Fibroblast of lung (primary cell): ENCODE measurements at regions not wholly inside any gene's neighbourhood (a gene's known extent, or its start where the extent isn't known, plus 50 kb on each side); places are given as distances from the start of the nearest gene placed in this dataset.

Source experiments
- DNase-seq, 2 donors: peaks; one replicate each; pipeline versions ENCODE4 v3.0.0 to v3.0.0-alpha.2; 2010; ENCODE audit warnings: low read depth in 2 of 2
- H2AFZ ChIP-seq: 2 replicates; pipeline ENCODE4 v1.5.1; 2012; ENCODE audit warnings: low read length, control low read depth, inconsistent platforms
- H3K27ac ChIP-seq: 2 replicates; pipeline ENCODE4 v1.5.1; 2011; ENCODE audit warnings: low read length, control low read depth; ENCODE audit not compliant: insufficient read depth
- H3K27me3 ChIP-seq: 2 replicates; pipeline ENCODE4 v1.5.1; 2011; ENCODE audit warnings: mild to moderate bottlenecking, low read length; ENCODE audit not compliant: control insufficient read depth, insufficient read depth
- H3K36me3 ChIP-seq: 2 replicates; pipeline ENCODE4 v1.5.1; 2011; ENCODE audit warnings: low read length; ENCODE audit not compliant: control insufficient read depth, insufficient read depth
- H3K4me1 ChIP-seq: 2 replicates; pipeline ENCODE4 v1.5.1; 2011; ENCODE audit warnings: low read length; ENCODE audit not compliant: control insufficient read depth, insufficient read depth; ENCODE audit errors: extremely low read depth
- H3K4me2 ChIP-seq: 2 replicates; pipeline ENCODE4 v1.5.1; 2011; ENCODE audit warnings: low read length, control low read depth; ENCODE audit not compliant: insufficient read depth; ENCODE audit errors: extremely low read depth
- H3K4me3 ChIP-seq, 4 experiments: fragments of 200-600 bp in 1 of 4; sonication (generic) in 1 of 4; replicated peaks in 1 of 4; 2 replicates each; pipeline ENCODE4 v1.5.1; 2011 to 2016; ENCODE audit warnings: low read length in 4 of 4, low read depth in 3 of 4, mild to moderate bottlenecking in 3 of 4, control low read depth in 2 of 4, inconsistent platforms in 1 of 4, mixed read lengths in 1 of 4; ENCODE audit not compliant: insufficient read depth in 1 of 4; ENCODE audit errors: control extremely low read depth in 1 of 4
- H3K79me2 ChIP-seq: 2 replicates; pipeline ENCODE4 v1.5.1; 2012; ENCODE audit warnings: mild to moderate bottlenecking, low read length, inconsistent platforms; ENCODE audit not compliant: control insufficient read depth, insufficient read depth
- H3K9ac ChIP-seq: 2 replicates; pipeline ENCODE4 v1.5.1; 2011; ENCODE audit warnings: mild to moderate bottlenecking, low read length, control low read depth; ENCODE audit not compliant: insufficient read depth
- H3K9me3 ChIP-seq: 2 replicates; pipeline ENCODE4 v1.5.1; 2012; ENCODE audit warnings: low read depth, low read length; ENCODE audit not compliant: control insufficient read depth, insufficient read depth
- H4K20me1 ChIP-seq: 2 replicates; pipeline ENCODE4 v1.5.1; 2011; ENCODE audit warnings: low read length; ENCODE audit not compliant: control insufficient read depth, insufficient read depth; ENCODE audit errors: extremely low read depth
- EZH2 ChIP-seq: IDR thresholded peaks from 2 replicates; pipeline ENCODE4 v1.5.1; 2012; ENCODE audit warnings: low read length, control low read depth, mild to moderate bottlenecking; ENCODE audit errors: missing control alignments
- TF ChIP-seq, protein P1 (sequence below), 2 donors: IDR thresholded peaks in 1 of 2; conservative IDR thresholded peaks in 1 of 2; 1 replicate in 1 of 2; 2 replicates in 1 of 2; pipeline ENCODE4 v1.5.1; 2011 to 2012; ENCODE audit warnings: low read length in 2 of 2, control low read depth in 1 of 2, inconsistent platforms in 1 of 2, low read depth in 1 of 2, mild to moderate bottlenecking in 1 of 2

DNA sequence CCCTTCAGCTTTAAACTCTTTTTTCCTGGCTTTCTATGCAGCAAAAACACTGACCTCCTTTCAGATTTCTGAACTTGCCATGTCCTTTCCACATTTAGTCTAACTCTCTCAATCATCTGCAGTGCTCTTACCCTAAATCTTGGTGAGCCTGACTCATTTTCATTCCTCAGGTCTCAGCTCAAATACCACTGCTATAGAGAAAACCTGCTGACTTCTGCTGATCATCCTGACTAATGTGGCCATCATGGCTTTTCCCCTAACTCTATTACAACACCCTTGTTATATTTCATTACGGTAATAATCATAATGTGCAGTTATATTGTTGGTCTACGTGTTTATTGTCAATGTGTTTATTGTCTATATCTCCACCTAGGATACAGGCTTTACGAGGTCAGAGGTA is 207.3 kb upstream of the OR4E1 start:
- Histone ChIP-seq H2AFZ (no peak overlapping the region), H3K4me1 (no peaks in the 10 kb centered on the region), H3K9ac (no peak overlapping the region), H3K36me3 (no peaks in the 10 kb centered on the region), H3K9me3 (no peaks in the 10 kb centered on the region), H3K27me3 (no peaks in the 10 kb centered on the region), H4K20me1 (no peaks in the 10 kb centered on the region), H3K4me3 (no peak overlapping the region), H3K27ac (no peak overlapping the region), H3K79me2 (no peaks in the 10 kb centered on the region), H3K4me2 (no peak overlapping the region)
- TF ChIP-seq EZH2 = no peak
- TF ChIP-seq, protein P1, sequence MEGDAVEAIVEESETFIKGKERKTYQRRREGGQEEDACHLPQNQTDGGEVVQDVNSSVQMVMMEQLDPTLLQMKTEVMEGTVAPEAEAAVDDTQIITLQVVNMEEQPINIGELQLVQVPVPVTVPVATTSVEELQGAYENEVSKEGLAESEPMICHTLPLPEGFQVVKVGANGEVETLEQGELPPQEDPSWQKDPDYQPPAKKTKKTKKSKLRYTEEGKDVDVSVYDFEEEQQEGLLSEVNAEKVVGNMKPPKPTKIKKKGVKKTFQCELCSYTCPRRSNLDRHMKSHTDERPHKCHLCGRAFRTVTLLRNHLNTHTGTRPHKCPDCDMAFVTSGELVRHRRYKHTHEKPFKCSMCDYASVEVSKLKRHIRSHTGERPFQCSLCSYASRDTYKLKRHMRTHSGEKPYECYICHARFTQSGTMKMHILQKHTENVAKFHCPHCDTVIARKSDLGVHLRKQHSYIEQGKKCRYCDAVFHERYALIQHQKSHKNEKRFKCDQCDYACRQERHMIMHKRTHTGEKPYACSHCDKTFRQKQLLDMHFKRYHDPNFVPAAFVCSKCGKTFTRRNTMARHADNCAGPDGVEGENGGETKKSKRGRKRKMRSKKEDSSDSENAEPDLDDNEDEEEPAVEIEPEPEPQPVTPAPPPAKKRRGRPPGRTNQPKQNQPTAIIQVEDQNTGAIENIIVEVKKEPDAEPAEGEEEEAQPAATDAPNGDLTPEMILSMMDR (conservative IDR thresholded peaks at IDR 0.05 in 1 of 2, IDR thresholded peaks at IDR 0.05 in 1 of 2; ENCODE audit: low read depth in 1 of 2, low read length in 2 of 2) = no peak
- no peak for DNase-seq

DNA sequence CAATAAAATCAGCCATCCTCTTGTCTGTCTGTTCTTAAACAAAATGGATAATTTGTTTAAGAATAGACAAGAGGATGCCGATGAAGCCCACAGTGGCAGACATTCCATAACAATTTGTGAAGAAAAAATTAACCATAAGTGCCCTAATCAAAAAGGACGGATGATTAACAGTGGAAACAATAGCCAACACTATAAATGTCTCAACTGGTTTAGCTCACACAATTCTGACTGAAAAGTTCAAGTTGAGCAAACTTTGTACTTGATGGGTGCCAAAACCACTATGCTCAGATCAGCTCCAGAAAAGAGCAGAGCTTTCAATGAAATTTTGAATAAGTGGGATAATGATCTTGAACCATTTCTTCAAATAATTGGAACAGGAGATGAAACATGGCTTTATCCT is 202.2 kb upstream of the OR4E1 start:
- Histone ChIP-seq H4K20me1 (no peaks in the 10 kb centered on the region), H3K9ac (no peak overlapping the region), H3K4me2 (no peak overlapping the region), H3K79me2 (no peaks in the 10 kb centered on the region), H3K36me3 (no peaks in the 10 kb centered on the region), H3K4me1 (no peaks in the 10 kb centered on the region), H3K4me3 (no peak overlapping the region), H3K9me3 (no peaks in the 10 kb centered on the region), H3K27me3 (no peaks in the 10 kb centered on the region), H2AFZ (no peak overlapping the region), H3K27ac (no peak overlapping the region)
- TF ChIP-seq EZH2 = no peak
- TF ChIP-seq, protein P1 (conservative IDR thresholded peaks at IDR 0.05 in 1 of 2, IDR thresholded peaks at IDR 0.05 in 1 of 2; ENCODE audit: low read depth in 1 of 2, low read length in 2 of 2) = no peak
- no peak for DNase-seq

DNA sequence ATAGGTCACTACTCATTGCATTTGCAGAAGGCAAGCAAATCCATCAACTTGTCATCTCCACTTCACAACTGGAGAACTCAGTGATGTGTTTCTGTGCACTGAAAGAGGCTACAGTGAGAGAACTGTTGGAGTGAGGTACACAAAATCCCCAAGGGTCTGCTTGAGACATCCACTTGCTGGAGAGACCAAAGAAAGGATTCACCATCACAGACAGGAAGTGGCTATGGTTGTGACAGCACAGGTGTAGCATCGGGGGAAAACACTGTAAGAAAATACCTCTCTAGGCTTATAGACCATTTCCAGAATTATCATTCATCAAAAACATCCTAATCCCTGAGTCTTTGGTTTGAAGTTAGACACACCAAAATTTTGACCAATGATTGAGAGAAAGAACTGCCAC is 201.3 kb upstream of the OR4E1 start:
- Histone ChIP-seq H3K9ac (no peak overlapping the region), H3K36me3 (no peaks in the 10 kb centered on the region), H3K4me3 (no peak overlapping the region), H4K20me1 (no peaks in the 10 kb centered on the region), H3K27ac (no peak overlapping the region), H3K9me3 (no peaks in the 10 kb centered on the region), H3K4me1 (no peaks in the 10 kb centered on the region), H3K79me2 (no peaks in the 10 kb centered on the region), H3K4me2 (no peak overlapping the region), H2AFZ (no peak overlapping the region), H3K27me3 (no peaks in the 10 kb centered on the region)
- TF ChIP-seq, protein P1 (conservative IDR thresholded peaks at IDR 0.05 in 1 of 2, IDR thresholded peaks at IDR 0.05 in 1 of 2; ENCODE audit: low read depth in 1 of 2, low read length in 2 of 2) = no peak
- TF ChIP-seq EZH2 = no peak
- no peak for DNase-seq
